ENCODE measurements at regions not wholly inside any gene's neighbourhood (a gene's known extent, or its start where the extent isn't known, plus 50 kb on each side); places are given as distances from the start of the nearest gene placed in this dataset.
"Not testable (repeated sequence)": the region's sequence is repeated elsewhere in the genome, so short reads cannot be mapped to it uniquely, and the experiment has no call there.

DNA sequence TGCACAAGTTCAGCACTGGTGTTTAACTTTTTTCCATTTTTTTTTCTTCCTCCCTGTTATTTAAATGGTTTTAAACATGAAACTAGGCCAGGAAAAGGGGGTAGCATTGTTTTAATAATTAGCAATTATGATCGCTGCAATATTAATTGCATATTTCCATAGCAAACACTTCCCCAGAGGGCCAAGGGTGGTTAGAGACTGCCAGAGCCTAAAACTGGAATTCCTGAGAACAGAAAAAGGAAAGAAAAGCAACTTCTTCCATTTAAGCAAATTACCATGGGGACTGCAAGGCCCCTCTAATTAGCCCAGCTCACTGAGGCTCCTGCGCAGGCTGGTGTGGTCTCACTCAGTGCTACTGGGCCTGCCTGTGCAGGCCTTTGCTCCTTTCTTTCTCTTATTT, 201.5 kb downstream of the SMAD2 start:
- DNase-seq (ENCODE audit: low read depth), result no peak

DNA sequence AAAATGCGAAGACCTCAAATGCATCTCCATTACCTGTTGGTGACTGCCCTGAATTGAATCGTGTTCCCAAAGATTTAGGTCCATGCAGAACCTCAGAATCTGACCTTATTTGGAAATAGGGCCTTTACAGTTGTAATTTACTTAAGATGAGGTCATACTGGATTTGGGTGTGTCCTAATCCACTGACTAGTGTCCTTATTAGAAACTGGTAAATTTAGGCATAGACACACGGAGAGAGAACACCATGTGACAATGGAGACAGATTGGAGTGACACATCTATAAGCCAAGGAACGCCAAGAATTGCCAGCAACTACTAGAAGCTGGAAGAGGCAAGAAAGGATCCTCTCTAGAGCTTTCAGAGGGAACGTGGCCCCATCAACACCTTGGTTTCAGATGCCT, 203.1 kb downstream of the SMAD2 start:
- no peak for DNase-seq (ENCODE audit: low read depth)

DNA sequence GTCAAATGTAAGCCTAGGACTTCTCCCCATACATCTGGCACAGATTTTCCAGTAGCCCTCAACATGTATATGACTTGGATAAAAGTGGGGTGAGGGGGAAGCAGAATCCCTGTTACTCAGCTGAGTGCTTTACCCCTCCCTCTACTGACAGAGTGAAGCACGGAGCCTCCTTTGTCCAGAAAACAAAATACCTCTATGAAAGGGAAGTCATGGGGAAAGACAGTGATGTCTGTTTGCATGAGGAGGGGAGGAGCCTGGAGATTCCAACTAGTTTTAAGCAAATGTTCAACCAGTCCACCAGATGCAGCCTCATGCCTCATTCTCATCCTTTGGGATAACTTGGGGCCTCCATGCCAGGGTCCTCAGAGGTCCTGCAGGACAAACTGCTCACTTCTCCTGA, 203.9 kb downstream of the SMAD2 start:
- DNase-seq (ENCODE audit: low read depth), result no peak

DNA sequence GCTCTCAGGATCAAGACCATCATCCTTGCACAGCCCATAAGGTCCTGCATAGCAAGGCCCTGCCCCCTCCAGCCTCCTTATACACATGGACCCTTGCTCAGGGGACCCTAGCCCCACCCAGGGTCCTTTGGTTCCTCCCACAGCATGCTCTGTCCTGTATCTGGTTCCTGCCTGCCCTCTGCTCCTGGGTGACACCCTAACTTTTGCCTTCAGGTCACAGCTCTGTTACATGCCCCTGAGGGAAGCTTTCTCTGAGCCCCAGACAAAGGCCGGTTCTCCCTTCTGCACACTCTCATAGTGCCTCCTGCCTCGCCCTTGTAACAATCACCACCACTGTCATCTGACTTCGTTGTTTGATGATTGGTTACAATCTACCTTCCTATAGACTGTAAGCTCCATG, 204.8 kb downstream of the SMAD2 start:
- DNase-seq (ENCODE audit: low read depth), result no peak

DNA sequence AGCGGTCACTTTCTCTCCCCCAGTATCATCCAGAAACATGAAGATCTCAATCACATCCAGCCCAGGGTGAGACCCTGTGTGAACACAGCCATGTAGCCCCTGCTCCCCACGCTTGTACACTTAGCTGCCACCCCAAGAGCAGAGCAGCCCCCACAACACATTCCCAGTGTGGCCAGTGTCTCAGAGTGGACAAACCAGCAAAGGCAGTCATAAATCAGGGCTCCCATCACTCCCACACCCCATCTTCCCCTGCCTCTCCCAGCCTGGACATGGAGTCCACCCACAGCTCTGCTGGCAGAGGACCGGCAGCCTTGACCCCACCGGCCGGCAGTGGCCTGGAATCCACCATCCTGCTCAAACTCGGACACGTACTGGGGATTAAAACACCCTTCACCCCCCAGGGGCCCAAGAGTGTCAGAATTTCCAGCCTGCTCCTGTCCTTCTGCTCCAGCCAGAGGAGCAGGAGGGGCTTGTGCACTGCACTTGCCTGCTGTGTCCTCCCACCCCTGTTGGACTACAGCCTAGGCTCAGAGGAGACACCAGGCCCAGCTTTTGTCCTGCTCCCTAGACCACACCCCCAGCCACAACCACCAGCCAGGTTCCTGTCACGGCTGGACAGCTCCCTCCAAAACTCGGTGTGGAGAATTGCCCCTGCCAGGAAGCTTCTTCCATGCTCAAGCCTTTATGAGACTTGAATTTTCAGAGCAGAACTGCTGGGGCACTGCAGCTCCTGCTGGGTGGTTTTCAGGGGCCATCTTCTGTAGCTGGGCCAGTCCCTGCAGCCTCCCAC, 206.1 kb downstream of the SMAD2 start:
- DNase-seq (ENCODE audit: low read depth), result no peak

DNA sequence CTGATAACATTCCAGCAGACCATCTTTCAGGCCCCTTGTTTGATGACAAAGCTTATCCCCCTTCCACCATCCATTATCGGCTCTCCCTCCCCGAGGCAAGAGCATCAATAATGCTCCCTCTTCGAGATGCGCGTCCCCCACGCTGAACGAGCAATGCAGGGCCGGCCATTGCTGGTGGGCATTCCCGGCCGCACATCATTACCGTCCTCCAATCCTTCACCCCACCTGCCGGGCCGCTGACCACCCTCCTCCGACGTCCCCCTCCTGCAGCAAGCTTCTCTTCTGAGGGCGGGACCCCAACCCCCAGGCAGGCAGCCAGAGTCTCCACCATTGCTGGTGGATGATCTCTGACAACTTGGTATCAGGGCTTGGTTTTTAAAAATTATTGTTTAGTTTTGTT, 208.6 kb downstream of the SMAD2 start:
- DNase-seq (ENCODE audit: low read depth), result no peak

DNA sequence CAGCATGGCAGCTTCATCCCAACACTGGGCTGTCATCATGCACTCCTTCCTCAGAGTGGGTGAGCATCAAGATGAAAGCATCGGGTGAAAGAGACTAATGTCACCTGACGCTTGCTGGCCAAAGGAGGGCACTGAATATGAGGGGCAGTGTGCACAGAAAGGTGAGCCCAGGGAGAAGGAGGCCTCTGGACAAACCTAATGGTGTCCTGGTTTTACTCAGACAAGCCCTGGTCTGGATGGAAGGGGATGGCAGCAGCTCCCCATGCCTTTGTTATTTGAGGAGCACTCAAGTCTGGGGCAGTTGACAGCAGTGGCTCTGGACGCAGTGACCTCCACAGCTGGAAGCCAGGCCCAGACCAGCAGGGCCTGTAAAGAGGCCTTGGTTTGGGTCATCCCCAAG, 209.7 kb downstream of the SMAD2 start:
- no peak for DNase-seq (ENCODE audit: low read depth)

DNA sequence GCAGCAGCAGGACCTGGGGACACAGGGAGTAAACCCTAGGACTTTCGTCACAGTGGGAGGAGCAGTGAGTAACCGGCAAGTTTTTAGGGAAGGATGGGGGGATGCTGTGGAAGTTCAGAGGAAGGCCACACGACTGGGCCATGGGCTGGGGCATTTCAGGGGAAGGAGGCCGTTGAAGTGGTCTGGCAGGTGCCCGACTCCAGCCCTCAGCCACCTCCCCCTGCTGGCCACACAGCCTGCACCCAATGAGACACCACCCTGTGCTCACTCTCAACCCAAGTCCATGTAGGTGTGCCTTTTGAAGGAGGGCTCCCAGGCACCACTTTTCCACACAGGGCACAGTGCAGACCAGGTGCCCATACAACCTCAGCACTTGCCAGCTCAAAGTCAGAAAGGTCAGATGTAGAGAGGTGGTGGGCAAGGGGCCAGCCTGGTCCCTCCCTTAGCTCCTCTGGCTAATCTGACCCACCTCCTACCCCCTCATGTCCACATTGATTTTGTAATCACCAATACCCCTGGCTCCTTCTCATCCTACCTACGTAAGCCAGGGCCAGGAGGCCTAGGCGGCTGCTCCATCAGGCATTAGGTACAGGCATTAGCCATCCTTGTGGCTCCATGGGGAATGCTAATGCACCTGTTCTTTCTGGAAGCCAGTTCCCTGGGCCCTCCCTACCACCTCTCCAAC, 211.2 kb downstream of the SMAD2 start:
- DNase-seq (ENCODE audit: low read depth), result no peak

DNA sequence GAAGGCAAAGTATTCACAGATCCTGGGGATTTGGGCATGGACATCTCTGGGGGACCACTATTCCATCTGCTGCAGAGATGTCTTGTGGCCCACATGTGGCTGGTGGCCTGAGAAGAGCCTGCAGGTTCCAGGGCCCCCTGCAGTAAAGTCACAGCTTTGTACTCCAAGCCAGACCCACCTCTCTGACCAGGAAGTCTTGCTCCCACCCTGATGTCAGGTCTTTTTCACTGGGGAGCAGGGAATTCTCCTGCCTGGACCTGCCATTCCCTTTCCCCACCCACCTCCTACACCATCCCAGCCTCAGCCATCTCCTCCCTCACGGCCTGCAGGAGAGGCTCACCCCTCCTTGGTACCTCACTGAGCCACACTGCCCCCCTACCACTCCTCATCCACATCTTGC, 211.8 kb downstream of the SMAD2 start:
- DNase-seq (ENCODE audit: low read depth), result no peak

DNA sequence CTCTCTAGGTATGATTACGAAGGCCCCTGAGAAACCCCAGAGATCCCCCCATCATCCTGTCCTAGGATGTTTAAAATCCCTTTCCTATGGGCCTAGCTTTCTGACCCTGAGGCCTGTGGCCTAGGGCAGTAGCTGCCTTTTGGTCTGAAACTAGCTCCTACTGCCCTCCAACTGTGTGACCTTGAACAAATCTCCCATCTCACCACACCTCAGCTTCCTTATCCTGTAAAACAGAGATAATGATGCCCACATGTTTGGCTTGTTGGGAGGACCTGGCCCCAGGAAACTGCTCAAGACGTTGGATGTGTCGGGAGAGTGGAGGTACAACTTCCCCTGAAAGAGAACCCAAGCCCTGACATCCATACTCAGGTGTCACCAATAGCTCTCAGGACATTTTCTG, 213.2 kb downstream of the SMAD2 start:
- no peak for DNase-seq (ENCODE audit: low read depth)

DNA sequence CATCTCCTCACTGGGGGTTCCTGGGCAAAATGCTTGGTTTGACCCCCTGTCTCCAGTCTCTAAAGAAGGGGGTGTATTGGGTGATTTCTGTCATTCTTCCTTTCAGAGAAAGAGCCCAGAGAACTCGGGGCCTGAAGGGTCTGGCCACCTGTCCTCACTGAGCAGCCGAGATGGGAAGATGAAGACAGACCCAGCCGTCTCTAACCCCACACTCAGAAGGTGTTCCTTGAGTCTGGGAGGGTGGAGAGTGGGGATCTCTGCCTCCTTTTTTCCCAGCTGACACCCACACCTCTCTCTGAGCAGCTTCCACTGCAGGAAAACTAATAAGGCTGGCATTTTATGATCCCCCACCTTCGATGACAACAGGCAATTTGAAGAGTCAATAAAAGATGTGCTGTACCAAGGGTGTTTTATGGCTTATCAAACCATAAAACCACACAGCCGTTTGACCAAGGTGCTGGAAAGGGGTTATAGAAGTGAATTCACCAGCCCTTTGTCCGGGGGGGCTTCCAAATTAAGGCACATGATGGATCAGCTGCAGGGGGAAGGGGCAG, 213.8 kb downstream of the SMAD2 start:
- no peak for DNase-seq (ENCODE audit: low read depth)

DNA sequence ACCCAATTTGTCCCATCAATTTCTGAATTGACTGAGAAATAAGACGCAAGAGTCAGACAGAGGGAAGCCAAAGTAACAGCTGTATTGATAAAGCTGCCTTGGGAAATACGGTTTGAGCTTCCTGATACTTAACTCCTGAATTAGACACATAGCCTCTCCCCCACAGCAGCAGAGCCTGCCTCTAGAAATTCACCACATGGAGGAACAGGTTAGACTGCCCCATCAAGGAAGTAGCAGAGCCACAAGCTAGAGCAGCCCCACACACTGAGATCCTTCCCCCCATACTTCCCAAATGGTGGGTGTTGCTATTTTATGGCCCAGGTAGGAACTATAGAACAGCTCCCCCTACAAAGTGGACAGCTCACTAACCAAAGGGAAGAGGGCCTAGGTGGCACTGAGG, 220.0 kb downstream of the SMAD2 start:
- DNase-seq (ENCODE audit: low read depth), result no peak

DNA sequence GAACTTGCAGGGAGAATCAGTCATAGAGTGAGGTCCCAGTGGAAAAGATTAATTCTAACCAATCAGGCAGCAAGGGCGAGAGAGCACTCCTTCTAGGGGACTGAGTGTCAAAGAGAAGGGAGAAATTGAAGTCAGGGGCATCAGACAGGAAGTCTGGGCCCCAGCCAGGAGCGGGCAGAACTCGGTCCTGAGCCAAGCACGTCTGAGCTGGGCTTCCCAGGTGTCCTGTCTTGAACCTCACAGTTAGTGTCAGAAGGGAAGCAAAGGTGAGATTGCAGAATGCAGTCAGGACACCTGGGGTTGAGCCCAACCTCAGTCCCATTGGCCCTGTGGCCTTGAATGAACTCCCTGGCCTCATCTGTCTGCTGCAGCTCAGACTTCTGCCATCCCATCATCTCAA, 220.9 kb downstream of the SMAD2 start:
- DNase-seq (ENCODE audit: low read depth), result no peak

DNA sequence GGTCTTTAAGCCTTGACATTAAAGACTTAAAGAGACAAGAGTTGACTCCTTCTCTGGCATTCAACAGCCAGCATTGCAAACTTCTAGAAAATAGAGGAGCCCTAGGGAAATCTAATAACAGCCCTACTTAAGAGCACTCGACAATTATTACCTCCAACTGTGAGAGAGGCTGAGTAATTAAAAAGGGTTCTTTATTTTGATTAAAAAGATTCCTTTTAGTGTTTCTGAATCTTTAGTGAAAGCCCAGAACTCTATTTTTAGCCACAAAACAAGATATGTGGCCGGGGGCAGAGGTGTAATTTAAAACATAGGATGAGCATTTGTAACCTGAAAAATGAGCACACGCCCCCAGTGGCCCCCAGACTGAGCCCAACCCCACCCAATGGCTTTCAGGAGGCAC, 222.3 kb downstream of the SMAD2 start:
- DNase-seq (ENCODE audit: low read depth), result no peak

DNA sequence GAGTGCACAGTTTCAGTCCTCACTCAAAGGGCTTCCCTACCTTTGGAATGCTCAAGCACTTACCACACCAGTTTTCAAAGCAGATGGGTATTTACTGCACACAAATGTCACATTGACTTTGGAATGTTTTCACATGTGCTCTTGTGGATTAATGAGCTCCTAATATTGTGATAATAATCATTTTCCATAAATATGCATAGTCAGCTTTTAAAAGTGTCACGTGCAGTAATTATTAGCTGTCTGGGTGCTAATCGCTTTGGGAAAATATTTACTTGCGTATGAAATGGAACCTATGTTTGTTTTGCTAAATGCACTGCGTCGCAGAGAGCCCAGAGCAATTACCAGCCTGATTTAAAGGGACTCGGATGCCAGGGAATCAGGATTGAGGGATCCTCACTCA, 229.3 kb downstream of the SMAD2 start:
- DNase-seq (ENCODE audit: low read depth), result no peak

DNA sequence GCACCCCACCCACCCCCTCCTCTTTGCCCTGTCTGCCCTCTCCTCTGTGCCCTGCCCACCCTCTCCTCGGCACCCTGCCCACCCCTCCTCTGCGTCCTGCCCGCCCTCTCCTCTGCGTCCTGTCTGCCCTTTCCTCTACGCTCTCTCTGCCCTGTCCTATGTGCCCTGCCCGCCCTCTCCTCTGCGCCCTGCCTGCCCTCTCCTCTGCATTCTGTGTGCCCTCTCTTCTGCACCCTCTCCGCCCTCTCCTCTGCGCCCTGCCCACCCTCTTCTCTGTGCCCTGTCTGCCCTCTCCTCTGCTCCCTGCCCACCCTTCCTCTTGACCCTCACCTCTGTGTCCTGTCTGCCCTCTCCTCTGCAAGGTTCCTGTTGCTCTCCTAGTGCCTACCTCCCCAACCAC, 233.6 kb downstream of the SMAD2 start:
- DNase-seq (ENCODE audit: low read depth), result no peak

DNA sequence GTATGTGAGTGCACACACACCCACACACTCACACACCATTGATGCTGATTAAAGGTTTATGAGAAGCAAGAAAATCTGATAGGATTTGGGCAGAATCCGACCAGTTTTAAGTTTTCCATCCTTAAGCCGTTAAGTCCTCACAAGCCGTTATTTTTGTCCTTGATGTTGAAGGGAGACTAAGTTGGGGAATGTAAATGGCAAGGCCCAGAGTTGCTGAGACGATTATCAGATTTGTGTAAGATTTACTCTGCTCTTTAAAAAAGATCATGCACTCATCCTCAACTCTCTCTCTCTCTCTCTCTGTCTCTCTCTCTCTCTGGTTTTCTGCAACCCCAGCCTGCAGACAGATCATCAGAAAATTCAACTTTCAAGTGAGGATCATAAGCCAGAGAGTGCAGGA, 238.8 kb downstream of the SMAD2 start:
- DNase-seq (ENCODE audit: low read depth), result no peak

DNA sequence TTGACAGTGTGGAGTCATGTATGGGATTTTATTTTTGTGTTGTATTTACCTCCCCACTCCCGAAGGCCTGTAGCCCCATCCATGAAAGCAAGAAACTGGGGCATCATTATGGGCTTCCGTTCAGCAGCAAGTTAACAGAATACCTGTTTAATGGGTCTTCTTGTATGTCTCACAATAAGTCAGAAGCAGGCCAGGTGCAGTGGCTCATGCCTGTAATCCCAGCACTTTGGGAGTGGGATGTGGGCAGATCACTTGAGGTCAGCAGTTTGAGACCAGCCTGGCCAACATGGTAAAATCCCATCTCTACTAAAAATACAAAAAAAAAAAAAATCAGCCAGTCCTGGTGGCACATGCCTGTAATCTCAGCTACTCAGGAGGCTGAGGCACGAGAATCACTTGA, 239.7 kb downstream of the SMAD2 start:
- DNase-seq (ENCODE audit: low read depth), result not testable (repeated sequence)

DNA sequence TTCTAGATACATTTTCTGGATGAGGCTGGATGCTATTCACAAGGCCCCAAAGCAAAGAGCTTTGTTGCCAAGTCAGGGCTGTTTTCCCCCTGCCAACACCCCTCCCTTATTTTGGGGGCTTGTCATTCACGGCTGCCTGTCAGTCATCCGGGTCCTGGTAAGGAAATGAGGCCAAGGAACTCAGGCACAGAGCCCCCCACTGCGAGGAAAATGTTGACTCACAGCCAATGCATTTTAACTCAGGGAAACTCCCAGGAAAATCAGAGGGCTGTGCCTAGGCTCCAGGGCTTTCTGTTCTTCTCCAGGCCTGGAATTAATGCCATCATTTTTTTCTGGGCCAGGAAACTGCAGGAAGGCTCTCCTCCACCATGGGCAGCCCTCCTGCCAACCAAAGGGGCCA, 241.1 kb downstream of the SMAD2 start:
- DNase-seq (ENCODE audit: low read depth), result no peak

DNA sequence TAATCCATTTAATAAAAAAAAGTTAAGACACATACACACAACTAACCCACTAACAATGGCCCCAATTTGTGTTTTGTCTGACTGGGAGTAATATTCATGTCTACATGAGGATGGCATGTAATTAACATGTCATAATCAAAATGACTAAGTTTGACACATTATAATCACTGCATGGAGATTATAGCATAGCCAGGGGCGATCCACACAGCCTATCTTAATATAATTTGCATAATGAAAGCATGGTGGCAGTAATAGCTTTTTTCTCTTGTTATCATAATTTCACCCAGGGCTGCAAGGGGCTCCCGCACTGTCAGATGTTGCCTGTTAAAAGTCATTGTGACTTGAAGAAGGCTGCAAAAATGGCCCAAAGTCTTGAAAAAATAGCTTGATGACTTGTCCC, 243.7 kb downstream of the SMAD2 start:
- DNase-seq (ENCODE audit: low read depth), result no peak

DNA sequence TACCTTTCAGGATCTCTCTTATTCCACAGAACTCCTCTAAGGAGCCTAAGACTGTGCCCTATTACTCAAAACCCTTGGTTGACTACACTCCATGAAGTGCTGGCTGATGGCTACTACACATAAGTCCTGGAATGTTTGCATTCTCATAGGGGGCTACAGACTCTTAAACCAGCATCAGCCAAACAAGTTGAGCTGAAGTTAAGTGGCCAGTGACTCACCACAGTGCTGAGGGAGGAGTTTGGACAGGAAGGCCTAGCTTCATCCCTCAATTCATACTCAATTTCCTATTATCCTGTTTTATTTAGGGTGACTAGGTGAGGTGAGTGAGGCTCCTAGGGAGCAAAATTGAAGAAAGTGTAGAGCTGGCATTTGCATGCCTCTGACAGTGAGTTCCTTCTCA, 246.7 kb downstream of the SMAD2 start:
- DNase-seq (ENCODE audit: low read depth), result peak; percentile 4

DNA sequence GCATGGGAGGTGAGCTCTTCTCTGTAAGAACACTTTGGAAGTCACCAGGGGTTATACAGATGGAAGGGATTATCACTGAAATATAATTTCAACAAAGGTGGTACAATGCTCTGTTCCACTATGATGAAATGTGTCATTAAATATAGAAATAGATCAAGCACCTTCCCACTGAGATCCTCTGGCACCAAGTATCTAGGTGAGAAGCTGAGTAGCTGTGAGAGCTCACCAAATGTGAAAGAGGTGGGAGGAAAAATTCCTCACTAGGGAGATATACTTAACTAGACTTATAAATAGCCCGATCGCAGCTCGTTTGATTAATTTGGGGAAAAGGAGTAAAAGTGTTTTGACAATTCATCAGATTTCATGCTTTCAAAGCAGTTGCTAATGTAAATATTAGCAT, 247.6 kb downstream of the SMAD2 start:
- DNase-seq (ENCODE audit: low read depth), result no peak

DNA sequence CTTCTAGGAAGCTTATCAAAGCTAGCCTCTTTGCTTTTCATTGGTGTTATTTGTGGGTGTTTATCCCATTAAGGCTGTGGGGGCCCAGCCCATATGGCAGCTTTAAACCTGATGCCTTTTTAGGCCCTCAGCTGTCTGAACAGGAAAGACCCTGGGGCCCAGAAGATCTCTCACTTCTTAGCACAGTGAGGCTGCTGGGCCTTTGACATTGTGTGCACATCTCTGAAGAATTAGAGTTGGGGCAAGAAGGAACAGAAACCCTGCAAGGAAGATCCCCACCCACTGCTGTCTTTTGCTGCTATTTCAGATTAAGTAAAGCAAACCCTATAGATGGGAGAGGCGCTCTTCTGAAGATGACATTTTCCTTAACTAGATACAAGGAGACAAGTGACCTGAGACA, 250.0 kb downstream of the SMAD2 start:
- no peak for DNase-seq (ENCODE audit: low read depth)

DNA sequence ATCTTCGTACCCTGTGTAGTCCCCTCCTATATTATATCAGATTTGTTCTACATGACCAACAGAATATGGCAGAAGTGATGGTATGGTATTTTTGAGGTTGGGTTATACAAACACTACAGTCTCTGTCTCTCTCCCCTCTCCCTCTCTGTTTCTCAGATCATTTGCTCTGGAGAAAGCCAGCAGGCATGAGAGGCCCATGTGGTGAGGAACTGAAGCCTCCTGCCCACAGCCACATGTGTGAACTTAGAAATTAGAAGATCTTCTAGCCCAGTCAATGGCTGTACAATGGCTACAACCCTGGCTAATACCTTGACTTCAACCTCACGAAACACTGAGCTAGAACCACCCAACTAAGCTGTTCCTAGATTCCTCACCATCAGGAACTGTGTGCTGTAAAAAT, 250.6 kb downstream of the SMAD2 start:
- DNase-seq (ENCODE audit: low read depth), result no peak

Measured in HS-27A (cell line).